Astrocyte (in vitro differentiated cells and primary cell): ENCODE measurements at regions not wholly inside any gene's neighbourhood (a gene's known extent, or its start where the extent isn't known, plus 50 kb on each side); places are given as distances from the start of the nearest gene placed in this dataset.

Experiments
- CTCF ChIP-seq: IDR thresholded peaks from 2 replicates; pipeline ENCODE4 v1.5.1; 2011; ENCODE audit warnings: low read depth, mild to moderate bottlenecking, inconsistent platforms, low read length, moderate library complexity; ENCODE audit not compliant: insufficient read depth
- EZH2 ChIP-seq: IDR thresholded peaks from 2 replicates; pipeline ENCODE4 v1.6.1; 2012; ENCODE audit warnings: mild to moderate bottlenecking, low read length, inconsistent platforms; ENCODE audit not compliant: insufficient read depth

GRCh38 chr1:173403996-173404395 lies 73.1 kb upstream of the PRDX6 start:
- TF ChIP-seq CTCF (no peak), EZH2 (no peak)
